ENCODE measurements at regions not wholly inside any gene's neighbourhood (a gene's known extent, or its start where the extent isn't known, plus 50 kb on each side); places are given as distances from the start of the nearest gene placed in this dataset.

DNA sequence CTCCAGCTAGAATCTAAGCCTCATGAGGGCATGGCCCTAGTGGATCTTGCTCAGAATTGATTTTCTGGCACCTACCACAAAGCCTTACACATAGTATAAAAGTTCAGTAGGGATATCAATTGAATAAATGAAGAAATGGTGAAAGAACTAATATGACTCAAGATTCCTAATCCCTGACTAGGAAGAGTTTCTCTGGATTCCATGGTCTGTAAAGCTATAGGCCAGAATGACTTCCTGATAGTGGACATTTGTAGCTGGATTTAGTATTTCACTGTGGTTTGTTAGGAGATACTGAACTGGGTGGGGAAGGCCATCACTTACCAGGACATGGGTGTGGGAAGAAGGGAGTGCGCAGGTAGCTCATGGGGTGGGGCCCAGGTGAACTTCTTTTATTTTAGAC is 168.9 kb downstream of the RAP2B start:
- 100% methylated on average over 1 of the region's 1 CpG for WGBS (ENCODE audit: missing lambda C conversion rate)
- H3K4me3 ChIP-seq, result no peak overlapping the region
- TF ChIP-seq TFCP2L1 (CRISPR knock-in tag; IDR thresholded peaks at IDR 0.05) (no peak), ZFP36 (IDR thresholded peaks at IDR 0.05; ENCODE audit: borderline replicate concordance, partially characterized antibody) (no peak), BHLHE40 (IDR thresholded peaks at IDR 0.05; ENCODE audit: low read depth, low read length) (no peak), NFE2L2 (conservative IDR thresholded peaks at IDR 0.05; ENCODE audit: low read length) (no peak), TP53 (CRISPR knock-in tag; IDR thresholded peaks at IDR 0.05) (no peak), RARB (CRISPR knock-in tag; IDR thresholded peaks at IDR 0.05) (no peak), MAFK (IDR thresholded peaks at IDR 0.05; ENCODE audit: partially characterized antibody) (no peak), EHMT2 (IDR thresholded peaks at IDR 0.05; ENCODE audit: low read depth) (no peak), HEYL (CRISPR knock-in tag; IDR thresholded peaks at IDR 0.05) (no peak), ESRRA (IDR thresholded peaks at IDR 0.05; ENCODE audit: borderline replicate concordance, low read length) (no peak)
- TF ChIP-seq, protein P1, sequence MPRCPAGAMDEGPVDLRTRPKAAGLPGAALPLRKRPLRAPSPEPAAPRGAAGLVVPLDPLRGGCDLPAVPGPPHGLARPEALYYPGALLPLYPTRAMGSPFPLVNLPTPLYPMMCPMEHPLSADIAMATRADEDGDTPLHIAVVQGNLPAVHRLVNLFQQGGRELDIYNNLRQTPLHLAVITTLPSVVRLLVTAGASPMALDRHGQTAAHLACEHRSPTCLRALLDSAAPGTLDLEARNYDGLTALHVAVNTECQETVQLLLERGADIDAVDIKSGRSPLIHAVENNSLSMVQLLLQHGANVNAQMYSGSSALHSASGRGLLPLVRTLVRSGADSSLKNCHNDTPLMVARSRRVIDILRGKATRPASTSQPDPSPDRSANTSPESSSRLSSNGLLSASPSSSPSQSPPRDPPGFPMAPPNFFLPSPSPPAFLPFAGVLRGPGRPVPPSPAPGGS (IDR thresholded peaks at IDR 0.05), result no peak
- TF ChIP-seq, protein P2, sequence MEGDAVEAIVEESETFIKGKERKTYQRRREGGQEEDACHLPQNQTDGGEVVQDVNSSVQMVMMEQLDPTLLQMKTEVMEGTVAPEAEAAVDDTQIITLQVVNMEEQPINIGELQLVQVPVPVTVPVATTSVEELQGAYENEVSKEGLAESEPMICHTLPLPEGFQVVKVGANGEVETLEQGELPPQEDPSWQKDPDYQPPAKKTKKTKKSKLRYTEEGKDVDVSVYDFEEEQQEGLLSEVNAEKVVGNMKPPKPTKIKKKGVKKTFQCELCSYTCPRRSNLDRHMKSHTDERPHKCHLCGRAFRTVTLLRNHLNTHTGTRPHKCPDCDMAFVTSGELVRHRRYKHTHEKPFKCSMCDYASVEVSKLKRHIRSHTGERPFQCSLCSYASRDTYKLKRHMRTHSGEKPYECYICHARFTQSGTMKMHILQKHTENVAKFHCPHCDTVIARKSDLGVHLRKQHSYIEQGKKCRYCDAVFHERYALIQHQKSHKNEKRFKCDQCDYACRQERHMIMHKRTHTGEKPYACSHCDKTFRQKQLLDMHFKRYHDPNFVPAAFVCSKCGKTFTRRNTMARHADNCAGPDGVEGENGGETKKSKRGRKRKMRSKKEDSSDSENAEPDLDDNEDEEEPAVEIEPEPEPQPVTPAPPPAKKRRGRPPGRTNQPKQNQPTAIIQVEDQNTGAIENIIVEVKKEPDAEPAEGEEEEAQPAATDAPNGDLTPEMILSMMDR (IDR thresholded peaks at IDR 0.05), result no peak
- ChIA-PET POLR2A (no interaction called here), CTCF (interaction anchor here (0.6 kb wide), 1 partner anchor 387 kb away, joined by 3 read pairs; no protein-coding TSS in a partner anchor)
- no peaks in the 10 kb centered on the region for H3K4me1 ChIP-seq
- H3K27ac ChIP-seq, result no peak overlapping the region
- FAIRE-seq (no peak), ATAC-seq (no peak), DNase-seq (ENCODE audit: low read depth in 1 of 2, low spot score in 1 of 2) (no peak)
- no peak overlapping the region for H3K4me2 ChIP-seq
- no peaks in the 10 kb centered on the region for H3K9me3 ChIP-seq

DNA sequence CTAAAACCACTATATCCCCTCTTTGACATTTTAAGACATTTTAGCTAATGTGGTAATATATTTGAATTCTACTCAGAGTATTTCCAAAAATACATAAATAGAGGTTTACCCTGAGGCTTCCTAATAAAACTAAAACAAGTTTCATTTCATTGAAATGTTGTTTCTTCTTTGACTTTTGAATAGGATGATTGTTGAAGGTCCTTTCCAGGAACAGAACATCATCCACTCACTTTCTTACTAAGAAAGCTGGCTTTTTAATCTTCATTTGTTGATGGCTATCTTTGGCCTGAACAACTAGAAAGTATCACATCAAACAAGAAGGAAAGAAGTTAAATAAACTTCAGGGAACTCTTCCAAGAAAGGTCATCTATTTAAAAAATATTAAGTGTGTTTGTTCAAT is 169.7 kb downstream of the RAP2B start:
- ATAC-seq, result no peak
- DNase-seq (ENCODE audit: low read depth in 1 of 2, low spot score in 1 of 2), result no peak
- no peak for TF ChIP-seq PBX3 (IDR thresholded peaks at IDR 0.05)
- no peak for TF ChIP-seq HDAC2 (IDR thresholded peaks at IDR 0.05)
- no peak for TF ChIP-seq RFX5 (IDR thresholded peaks at IDR 0.05)
- TF ChIP-seq, protein P3, sequence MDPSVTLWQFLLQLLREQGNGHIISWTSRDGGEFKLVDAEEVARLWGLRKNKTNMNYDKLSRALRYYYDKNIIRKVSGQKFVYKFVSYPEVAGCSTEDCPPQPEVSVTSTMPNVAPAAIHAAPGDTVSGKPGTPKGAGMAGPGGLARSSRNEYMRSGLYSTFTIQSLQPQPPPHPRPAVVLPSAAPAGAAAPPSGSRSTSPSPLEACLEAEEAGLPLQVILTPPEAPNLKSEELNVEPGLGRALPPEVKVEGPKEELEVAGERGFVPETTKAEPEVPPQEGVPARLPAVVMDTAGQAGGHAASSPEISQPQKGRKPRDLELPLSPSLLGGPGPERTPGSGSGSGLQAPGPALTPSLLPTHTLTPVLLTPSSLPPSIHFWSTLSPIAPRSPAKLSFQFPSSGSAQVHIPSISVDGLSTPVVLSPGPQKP (IDR thresholded peaks at IDR 0.05; ENCODE audit: low read depth, low read length), result no peak
- no peak for TF ChIP-seq SMC3 (IDR thresholded peaks at IDR 0.05)
- TF ChIP-seq CHD2 (IDR thresholded peaks at IDR 0.05; ENCODE audit: low read length, partially characterized antibody), result no peak
- TF ChIP-seq HOXB5 (CRISPR knock-in tag; IDR thresholded peaks at IDR 0.05), result no peak
- TF ChIP-seq BHLHE40 (IDR thresholded peaks at IDR 0.05; ENCODE audit: low read depth, low read length), result no peak
- no peak for TF ChIP-seq FOSB (CRISPR knock-in tag; IDR thresholded peaks at IDR 0.05)
- no peak for TF ChIP-seq EP300 (IDR thresholded peaks at IDR 0.05)
- TF ChIP-seq HOXB13 (CRISPR knock-in tag; IDR thresholded peaks at IDR 0.05; ENCODE audit: low read depth), result no peak
- TF ChIP-seq MYC (IDR thresholded peaks at IDR 0.05; ENCODE audit: borderline replicate concordance, low read length), result no peak
- no peak for TF ChIP-seq E2F6 (IDR thresholded peaks at IDR 0.05; ENCODE audit: borderline replicate concordance, low read depth)
- TF ChIP-seq EHMT2 (IDR thresholded peaks at IDR 0.05; ENCODE audit: low read depth), result no peak
- no peak for TF ChIP-seq KDM5A (IDR thresholded peaks at IDR 0.05)
- no peak for TF ChIP-seq MAZ (IDR thresholded peaks at IDR 0.05; ENCODE audit: borderline replicate concordance, low read depth, low read length)
- TF ChIP-seq NPAS2 (CRISPR knock-in tag; IDR thresholded peaks at IDR 0.05; ENCODE audit: borderline replicate concordance), result no peak
- no peak for TF ChIP-seq ZC3H11A (IDR thresholded peaks at IDR 0.05)
- TF ChIP-seq, protein P1 (IDR thresholded peaks at IDR 0.05), result no peak
- no peak for TF ChIP-seq USF2 (IDR thresholded peaks at IDR 0.05)
- no peaks in the 10 kb centered on the region for H3K9me3 ChIP-seq
- H3K4me3 ChIP-seq, result no peak overlapping the region
- no peak overlapping the region for H3K27ac ChIP-seq
- no peak overlapping the region for H3K4me2 ChIP-seq
- POLR2A ChIA-PET, result no interaction called here
- H3K4me1 ChIP-seq, result no peaks in the 10 kb centered on the region
- CTCF ChIA-PET, result no interaction called here
- FAIRE-seq, result peak; percentile 76

Data from A549 (cell line).